Dendritic cell treated with granulocyte-macrophage colony-stimulating factor and Interleukin-4, amounts not matched to agents 40 ng/mL and 50 ng/mL, for 4 days (primary cell): ENCODE measurements at regions not wholly inside any gene's neighbourhood (a gene's known extent, or its start where the extent isn't known, plus 50 kb on each side); places are given as distances from the start of the nearest gene placed in this dataset.

ENCODE experiments used
- H3K27ac Mint-ChIP-seq: one replicate; pipeline ENCODE4 v1.8.0; 2022; ENCODE audit warnings: mild to moderate bottlenecking, mixed read lengths
- H3K27me3 Mint-ChIP-seq: one replicate; pipeline ENCODE4 v1.8.0; 2022; ENCODE audit warnings: mild to moderate bottlenecking, mixed read lengths
- H3K36me3 Mint-ChIP-seq: one replicate; pipeline ENCODE4 v1.8.0; 2022; ENCODE audit warnings: low read depth, mixed read lengths
- H3K4me1 Mint-ChIP-seq: one replicate; pipeline ENCODE4 v1.8.0; 2022; ENCODE audit warnings: low read depth, mixed read lengths
- H3K4me3 Mint-ChIP-seq: one replicate; pipeline ENCODE4 v1.8.0; 2022; ENCODE audit warnings: mild to moderate bottlenecking, moderate library complexity, mixed read lengths
- H3K9me3 Mint-ChIP-seq: one replicate; pipeline ENCODE4 v1.8.0; 2022; ENCODE audit warnings: mixed read lengths
- intact Hi-C: fragments of 100-400 bp; cut with micrococcal nuclease; formaldehyde crosslinking; loops from one replicate; pipeline ENCODE4 v1.15.0; 2022

- Mint-ChIP-seq H3K9me3 (peaks cover 8% of the 10 kb centered on the region), H3K27me3 (no peaks in the 10 kb centered on the region), H3K36me3 (no peaks in the 10 kb centered on the region), H3K27ac (no peak overlapping the region), H3K4me3 (no peak overlapping the region), H3K4me1 (no peaks in the 10 kb centered on the region)
- intact Hi-C loops: no loop called here
Observed at GRCh38 chr13:70183041-70183440, 74.8 kb upstream of the KLHL1 start.
